ENCODE measurements at regions not wholly inside any gene's neighbourhood (a gene's known extent, or its start where the extent isn't known, plus 50 kb on each side); places are given as distances from the start of the nearest gene placed in this dataset.

DNA sequence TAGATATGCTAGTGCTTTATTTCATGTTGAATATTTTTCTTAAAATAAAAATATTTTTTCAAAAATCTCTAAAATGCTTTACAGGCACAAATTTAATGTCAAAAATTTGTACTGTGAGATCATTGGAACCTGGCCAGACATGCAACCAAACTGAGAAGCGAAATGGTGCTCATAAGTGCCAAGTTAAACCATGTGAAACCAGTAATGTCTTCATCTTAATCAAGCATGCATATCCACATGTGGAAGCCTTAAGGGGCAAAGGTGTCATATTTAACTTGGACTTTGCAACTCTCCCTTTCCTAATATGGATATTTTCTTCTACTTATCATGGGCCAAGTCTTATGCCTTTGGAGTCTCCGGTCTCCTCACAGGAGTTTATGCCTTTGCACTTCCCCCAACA lies 208.9 kb upstream of the COL8A1 start:
- TF ChIP-seq, protein P1, sequence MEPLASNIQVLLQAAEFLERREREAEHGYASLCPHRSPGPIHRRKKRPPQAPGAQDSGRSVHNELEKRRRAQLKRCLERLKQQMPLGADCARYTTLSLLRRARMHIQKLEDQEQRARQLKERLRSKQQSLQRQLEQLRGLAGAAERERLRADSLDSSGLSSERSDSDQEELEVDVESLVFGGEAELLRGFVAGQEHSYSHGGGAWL (CRISPR knock-in tag; IDR thresholded peaks at IDR 0.05): no peak
- TF ChIP-seq RFXANK (CRISPR knock-in tag; IDR thresholded peaks at IDR 0.05) (no peak), ZNF792 (CRISPR knock-in tag; IDR thresholded peaks at IDR 0.05) (no peak), ZBTB44 (CRISPR knock-in tag; IDR thresholded peaks at IDR 0.05) (no peak), ATF1 (CRISPR knock-in tag; IDR thresholded peaks at IDR 0.05) (no peak), PHF8 (CRISPR knock-in tag; IDR thresholded peaks at IDR 0.05) (no peak), TFE3 (CRISPR knock-in tag; IDR thresholded peaks at IDR 0.05) (no peak), SP140L (CRISPR knock-in tag; IDR thresholded peaks at IDR 0.05; ENCODE audit: borderline replicate concordance) (no peak), ZNF337 (CRISPR knock-in tag; IDR thresholded peaks at IDR 0.05; ENCODE audit: borderline replicate concordance, low read depth) (no peak), RFX1 (IDR thresholded peaks at IDR 0.05) (no peak)
- TF ChIP-seq, protein P2, sequence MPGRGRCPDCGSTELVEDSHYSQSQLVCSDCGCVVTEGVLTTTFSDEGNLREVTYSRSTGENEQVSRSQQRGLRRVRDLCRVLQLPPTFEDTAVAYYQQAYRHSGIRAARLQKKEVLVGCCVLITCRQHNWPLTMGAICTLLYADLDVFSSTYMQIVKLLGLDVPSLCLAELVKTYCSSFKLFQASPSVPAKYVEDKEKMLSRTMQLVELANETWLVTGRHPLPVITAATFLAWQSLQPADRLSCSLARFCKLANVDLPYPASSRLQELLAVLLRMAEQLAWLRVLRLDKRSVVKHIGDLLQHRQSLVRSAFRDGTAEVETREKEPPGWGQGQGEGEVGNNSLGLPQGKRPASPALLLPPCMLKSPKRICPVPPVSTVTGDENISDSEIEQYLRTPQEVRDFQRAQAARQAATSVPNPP (CRISPR knock-in tag; IDR thresholded peaks at IDR 0.05): no peak
- TF ChIP-seq, protein P3, sequence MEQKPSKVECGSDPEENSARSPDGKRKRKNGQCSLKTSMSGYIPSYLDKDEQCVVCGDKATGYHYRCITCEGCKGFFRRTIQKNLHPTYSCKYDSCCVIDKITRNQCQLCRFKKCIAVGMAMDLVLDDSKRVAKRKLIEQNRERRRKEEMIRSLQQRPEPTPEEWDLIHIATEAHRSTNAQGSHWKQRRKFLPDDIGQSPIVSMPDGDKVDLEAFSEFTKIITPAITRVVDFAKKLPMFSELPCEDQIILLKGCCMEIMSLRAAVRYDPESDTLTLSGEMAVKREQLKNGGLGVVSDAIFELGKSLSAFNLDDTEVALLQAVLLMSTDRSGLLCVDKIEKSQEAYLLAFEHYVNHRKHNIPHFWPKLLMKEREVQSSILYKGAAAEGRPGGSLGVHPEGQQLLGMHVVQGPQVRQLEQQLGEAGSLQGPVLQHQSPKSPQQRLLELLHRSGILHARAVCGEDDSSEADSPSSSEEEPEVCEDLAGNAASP (CRISPR knock-in tag; IDR thresholded peaks at IDR 0.05; ENCODE audit: borderline replicate concordance): no peak
- TF ChIP-seq, protein P4, sequence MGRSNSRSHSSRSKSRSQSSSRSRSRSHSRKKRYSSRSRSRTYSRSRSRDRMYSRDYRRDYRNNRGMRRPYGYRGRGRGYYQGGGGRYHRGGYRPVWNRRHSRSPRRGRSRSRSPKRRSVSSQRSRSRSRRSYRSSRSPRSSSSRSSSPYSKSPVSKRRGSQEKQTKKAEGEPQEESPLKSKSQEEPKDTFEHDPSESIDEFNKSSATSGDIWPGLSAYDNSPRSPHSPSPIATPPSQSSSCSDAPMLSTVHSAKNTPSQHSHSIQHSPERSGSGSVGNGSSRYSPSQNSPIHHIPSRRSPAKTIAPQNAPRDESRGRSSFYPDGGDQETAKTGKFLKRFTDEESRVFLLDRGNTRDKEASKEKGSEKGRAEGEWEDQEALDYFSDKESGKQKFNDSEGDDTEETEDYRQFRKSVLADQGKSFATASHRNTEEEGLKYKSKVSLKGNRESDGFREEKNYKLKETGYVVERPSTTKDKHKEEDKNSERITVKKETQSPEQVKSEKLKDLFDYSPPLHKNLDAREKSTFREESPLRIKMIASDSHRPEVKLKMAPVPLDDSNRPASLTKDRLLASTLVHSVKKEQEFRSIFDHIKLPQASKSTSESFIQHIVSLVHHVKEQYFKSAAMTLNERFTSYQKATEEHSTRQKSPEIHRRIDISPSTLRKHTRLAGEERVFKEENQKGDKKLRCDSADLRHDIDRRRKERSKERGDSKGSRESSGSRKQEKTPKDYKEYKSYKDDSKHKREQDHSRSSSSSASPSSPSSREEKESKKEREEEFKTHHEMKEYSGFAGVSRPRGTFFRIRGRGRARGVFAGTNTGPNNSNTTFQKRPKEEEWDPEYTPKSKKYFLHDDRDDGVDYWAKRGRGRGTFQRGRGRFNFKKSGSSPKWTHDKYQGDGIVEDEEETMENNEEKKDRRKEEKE (IDR thresholded peaks at IDR 0.05): no peak
- in situ Hi-C loops (cut with HindIII; ENCODE audit: extremely low pct_ligation_motif_present, low pct_unique_long_range_greater_than_20kb) (no loop called here), intact Hi-C loops (cut with micrococcal nuclease; ENCODE audit: unreplicated experiment) (no loop called here)
- Histone ChIP-seq H3K9ac (ENCODE audit: insufficient read depth, low read depth, low read length) (no peak overlapping the region), H3K4me3 (replicated peaks in 1 of 3; ENCODE audit: insufficient read depth in 1 of 3, low read depth in 2 of 3, low read length in 3 of 3) (no peak overlapping the region), H3K9me3 (ENCODE audit: low read length) (no peaks in the 10 kb centered on the region), H3K36me3 (replicated peaks in 1 of 2; ENCODE audit: control insufficient read depth in 1 of 2, insufficient read depth in 2 of 2, low read length in 2 of 2) (no peaks in the 10 kb centered on the region), H3K79me2 (ENCODE audit: insufficient read depth, low read length) (no peaks in the 10 kb centered on the region), H2AFZ (ENCODE audit: low read length) (no peak overlapping the region), H3K27me3 (ENCODE audit: control insufficient read depth in 1 of 2, insufficient read depth in 2 of 2, low read length in 2 of 2) (no peaks in the 10 kb centered on the region), H3K4me2 (ENCODE audit: low read depth, low read length) (no peak overlapping the region), H3K27ac (ENCODE audit: extremely low read length, insufficient read depth, low read length) (no peak overlapping the region), H4K20me1 (ENCODE audit: insufficient read depth, low read length) (no peaks in the 10 kb centered on the region), H3K4me1 (ENCODE audit: insufficient read depth, low read length) (no peaks in the 10 kb centered on the region)
- BruUV-seq (replicated peaks): no TSS peak
- CTCF ChIA-PET (ENCODE audit: low intra/inter-chr PET ratio, low total read pairs): no interaction called here
- no peak for DNase-seq (ENCODE audit: low spot score)
- no peak for ATAC-seq
- POLR2A ChIA-PET: no interaction called here
- WGBS (ENCODE audit: low lambda C conversion rate): 0% methylated on average over 2 of the region's 2 CpGs
- no peak for FAIRE-seq

Measured in HepG2 (cell line).